ENCODE measurements at regions not wholly inside any gene's neighbourhood (a gene's known extent, or its start where the extent isn't known, plus 50 kb on each side); places are given as distances from the start of the nearest gene placed in this dataset.

GRCh38 chr15:85305050-85305449, 75.4 kb upstream of the AKAP13 start:
- no peak for DNase-seq (ENCODE audit: extremely low read depth, low read depth)

- DNase-seq (ENCODE audit: extremely low read depth, low read depth): no peak
Observed at GRCh38 chr15:85306946-85307686, 73.3 kb upstream of the AKAP13 start.

GRCh38 chr15:85307687-85308045, 72.7 kb upstream of the AKAP13 start:
- no peak for DNase-seq (ENCODE audit: extremely low read depth, low read depth)

DNA sequence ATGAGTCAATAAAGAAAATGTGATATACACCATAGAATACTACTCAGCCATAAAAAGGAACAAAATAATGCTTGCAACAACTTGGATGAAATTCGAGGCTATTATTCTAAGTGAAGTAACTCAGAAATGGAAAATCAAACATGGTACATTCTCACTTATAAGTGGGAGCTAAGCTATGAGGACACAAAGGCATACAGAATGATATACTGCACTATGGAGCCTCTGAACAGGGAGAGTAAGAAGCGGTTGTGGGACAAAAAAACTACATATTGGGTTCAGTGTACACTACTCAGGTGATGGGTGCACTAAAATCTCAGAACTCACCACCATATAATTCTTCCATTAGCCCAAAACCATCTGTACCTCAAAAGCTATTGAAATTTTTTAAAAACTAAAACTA, 68.8 kb upstream of the AKAP13 start:
- DNase-seq (ENCODE audit: extremely low read depth, low read depth): no peak

GRCh38 chr15:85312486-85312885, 67.9 kb upstream of the AKAP13 start:
- DNase-seq (ENCODE audit: extremely low read depth, low read depth): no peak

- no peak for DNase-seq (ENCODE audit: extremely low read depth, low read depth)
Observed at GRCh38 chr15:85312929-85313331, 67.5 kb upstream of the AKAP13 start.

DNA sequence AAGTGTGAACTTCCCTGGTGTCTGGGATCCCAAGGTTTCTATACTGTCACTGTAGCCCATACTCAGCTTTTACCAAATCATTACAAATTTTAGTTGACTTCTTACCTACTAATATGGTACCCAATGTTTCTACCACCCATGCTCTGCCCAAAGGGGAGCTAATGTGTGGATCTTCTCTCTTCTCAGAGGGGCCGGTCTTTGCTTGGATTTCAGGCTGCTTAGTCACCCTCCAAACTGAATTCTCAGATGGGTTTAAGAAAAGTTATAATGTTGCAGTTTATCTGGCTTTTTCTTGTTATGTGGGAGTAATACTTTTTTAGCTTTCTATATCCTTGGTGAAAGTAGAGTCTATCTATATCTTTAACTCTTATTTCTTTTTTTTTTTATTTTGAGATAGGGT, 67.1 kb upstream of the AKAP13 start:
- no peak for DNase-seq (ENCODE audit: extremely low read depth, low read depth)

GRCh38 chr15:85314146-85314545, 66.3 kb upstream of the AKAP13 start:
- DNase-seq (ENCODE audit: extremely low read depth, low read depth): no peak

GRCh38 chr15:85314633-85315032, 65.8 kb upstream of the AKAP13 start:
- no peak for DNase-seq (ENCODE audit: extremely low read depth, low read depth)

DNA sequence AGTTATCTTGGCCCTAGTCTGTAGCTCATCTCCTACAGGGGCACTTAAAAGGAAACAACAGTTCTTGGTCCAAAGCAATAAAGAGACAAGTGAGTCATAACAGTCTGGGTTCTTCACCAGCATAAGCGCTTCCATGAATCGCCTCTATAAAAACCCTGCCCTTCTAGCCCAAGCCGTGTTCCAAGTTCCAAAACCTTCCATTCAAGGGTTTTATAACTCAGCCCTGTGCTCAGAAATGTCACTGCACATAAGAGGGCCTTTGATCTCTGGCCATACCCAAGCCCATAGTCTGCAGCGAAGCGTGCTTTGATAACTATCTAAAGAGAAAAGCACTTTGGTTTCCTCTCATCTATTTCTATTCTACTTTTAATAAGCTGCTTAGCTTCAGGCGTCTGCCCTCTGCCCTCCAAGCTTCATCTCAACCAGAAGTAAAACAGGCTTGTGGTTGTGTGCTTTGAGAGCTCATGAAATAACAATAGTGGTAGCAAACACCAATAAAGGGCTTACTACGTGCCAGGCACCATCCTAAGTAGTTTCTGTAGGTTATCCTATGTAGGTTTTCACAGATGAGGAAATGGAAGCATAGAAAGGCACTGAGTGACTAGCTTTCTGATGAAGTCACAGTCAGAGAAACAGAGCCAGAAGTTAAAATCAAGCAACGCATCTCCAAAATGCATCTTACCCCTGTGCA, 64.0 kb upstream of the AKAP13 start:
- no peak for DNase-seq (ENCODE audit: extremely low read depth, low read depth)

GRCh38 chr15:85318048-85318731, 62.2 kb upstream of the AKAP13 start:
- peak; percentile 64 for DNase-seq (ENCODE audit: extremely low read depth, low read depth)

DNA sequence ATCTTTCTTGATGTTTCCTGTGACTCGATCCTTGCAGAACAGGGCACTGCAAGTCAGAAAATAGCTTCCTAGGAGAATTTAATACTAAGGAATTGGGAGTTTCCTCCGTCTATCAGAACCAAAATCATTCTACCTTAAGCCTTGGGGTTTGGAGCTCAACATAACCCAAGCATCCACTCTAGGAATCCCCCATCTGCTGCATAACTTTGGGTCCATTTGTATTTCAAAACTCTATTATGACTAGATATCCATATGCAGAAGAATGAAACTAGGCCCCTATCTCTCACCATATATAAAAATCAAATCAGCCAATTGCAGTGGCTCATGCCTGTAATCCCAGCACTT, 61.7 kb upstream of the AKAP13 start:
- DNase-seq (ENCODE audit: extremely low read depth, low read depth): no peak

GRCh38 chr15:85324202-85324601, 56.2 kb upstream of the AKAP13 start:
- no peak for DNase-seq (ENCODE audit: extremely low read depth, low read depth)

DNA sequence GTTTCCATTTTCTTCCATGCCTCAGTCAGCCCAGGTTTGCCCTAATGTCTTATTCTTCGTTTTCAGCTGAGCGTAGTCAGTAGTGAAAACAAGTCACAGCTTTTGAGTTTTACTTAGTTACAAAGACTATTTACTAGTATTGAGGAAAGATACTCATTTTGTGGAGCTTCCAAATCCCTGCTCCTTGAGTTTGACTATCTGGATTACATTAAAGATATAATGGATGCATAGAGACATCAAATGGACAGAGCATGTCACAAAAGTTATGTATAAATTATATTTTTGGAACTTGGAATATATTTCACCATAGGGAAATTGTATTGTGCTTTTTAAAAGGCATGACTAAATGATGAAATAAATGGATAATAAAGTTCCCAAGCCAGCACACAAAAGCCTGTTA, 54.6 kb upstream of the AKAP13 start:
- DNase-seq (ENCODE audit: extremely low read depth, low read depth): no peak

DNA sequence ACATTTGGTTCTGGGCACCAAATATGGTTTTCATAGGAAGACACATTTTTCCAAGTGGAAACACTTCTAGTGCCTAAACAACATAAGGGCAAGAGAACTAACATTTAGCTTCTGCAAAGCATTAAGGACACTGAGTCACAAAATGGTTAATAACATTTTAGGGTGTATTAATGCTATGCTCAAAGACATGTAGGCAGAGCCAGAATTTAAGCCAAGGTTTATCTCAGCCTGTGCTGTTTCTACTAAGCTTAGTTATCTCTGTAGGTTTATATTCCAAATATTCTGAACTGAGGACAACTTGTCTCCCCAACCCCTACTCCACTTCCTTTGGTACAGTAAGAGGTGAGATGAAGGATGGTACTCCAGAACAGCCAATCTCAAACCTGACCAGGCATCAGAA, 54.1 kb upstream of the AKAP13 start:
- no peak for DNase-seq (ENCODE audit: extremely low read depth, low read depth)

DNA sequence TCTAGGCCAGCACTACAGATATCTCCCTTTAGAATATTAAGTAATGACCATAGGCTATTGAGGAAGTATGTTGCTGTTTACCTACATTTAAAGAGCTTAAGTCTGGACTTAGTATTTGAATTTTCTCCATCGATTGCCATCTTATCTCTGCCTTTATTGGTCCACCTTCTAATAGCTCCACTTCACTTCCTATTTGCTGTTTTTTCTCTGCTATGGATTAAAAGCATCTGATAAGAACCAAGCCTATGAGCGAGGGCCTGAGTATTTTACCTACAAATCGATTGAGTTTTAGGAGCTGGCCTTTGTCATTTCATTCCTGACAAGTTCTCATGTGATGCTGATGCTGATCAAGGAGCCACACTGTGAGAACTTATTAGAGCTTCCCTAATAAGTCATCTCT, 52.6 kb upstream of the AKAP13 start:
- no peak for DNase-seq (ENCODE audit: extremely low read depth, low read depth)

DNA sequence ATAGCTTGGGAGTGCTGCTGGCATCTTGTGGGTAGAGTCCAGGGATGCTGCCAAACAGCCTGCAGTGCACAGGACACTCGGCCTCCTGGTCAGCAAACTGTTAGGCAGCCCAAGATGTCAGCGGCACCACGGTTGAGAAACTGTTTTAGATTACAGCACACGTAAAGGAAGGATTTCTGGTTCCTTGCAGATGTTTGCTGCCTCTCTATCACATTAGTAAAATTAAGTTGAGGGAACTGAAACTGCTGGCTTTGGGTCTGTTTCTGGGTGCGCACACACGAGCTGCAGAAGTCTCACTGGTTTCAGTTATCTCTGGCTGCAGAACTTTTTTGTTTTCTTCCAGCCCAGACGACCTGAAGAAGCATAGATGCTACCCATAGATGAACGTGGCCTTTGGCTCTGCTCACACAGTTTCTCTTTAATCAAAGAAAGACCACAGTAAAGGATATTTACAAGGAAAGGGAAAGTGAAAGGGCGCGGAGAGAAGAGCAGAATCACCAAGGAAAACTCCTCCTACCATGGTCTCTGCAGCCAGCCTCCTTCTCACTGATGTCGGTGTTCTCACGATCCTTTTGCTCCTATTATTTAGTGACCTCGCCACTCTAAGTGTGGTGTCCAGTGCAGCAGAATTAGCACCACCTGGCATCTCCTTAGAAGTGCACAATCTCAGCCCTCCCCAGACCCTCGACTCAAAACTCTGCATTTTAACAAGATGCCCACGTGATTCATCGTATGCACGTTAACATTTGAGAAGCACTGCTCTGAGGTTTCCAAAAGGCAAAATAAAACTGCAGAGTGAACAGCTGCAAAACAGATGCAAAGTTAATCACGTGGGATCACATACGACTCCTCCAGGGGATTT, 50.6 kb upstream of the AKAP13 start:
- no peak for DNase-seq (ENCODE audit: extremely low read depth, low read depth)
